Medulla oblongata (tissue), 1 donor: ENCODE measurements at regions not wholly inside any gene's neighbourhood (a gene's known extent, or its start where the extent isn't known, plus 50 kb on each side); places are given as distances from the start of the nearest gene placed in this dataset.

Experiments used
- DNase-seq: peaks from one replicate; pipeline ENCODE4 v3.0.0-alpha.2; 2015; ENCODE audit errors: extremely low spot score

DNA sequence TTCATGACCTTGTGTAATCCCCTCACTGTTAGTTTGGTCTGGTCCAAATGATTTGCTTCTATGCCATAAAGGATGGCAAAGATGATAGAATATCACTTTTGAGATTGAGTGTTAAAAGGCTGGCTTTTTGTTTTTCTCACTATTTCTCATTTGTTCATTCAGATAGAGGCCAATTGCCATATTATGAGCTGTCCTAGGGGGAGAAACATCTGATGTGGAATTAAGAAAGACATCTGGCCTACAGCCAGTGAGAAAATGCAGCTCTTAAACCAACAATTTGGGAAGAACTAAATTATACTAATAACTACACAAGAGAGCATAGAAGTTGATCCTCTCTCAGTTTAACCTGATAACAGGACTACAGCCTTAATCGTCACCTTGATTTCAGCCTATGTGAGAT is 1668.6 kb downstream of the GRIK2 start:
- no peak for DNase-seq

DNA sequence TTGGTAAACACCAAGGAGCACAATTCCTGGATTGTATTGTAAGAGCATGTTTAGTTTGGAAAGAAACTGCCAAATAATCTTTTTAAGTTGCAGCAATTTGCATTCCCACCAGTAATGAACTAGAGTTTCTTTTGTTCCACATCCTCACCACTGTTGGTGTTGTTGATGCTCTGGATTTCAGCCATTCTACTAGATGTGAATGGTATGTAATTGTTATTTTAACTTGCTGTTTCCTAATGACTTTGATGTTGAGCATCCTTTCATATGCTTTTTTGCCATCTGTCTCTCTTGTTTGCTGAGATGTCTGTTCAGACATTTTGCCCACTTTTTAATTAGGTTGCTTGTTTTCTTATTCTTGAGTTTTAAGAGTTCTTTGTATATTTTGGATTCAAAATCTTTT is 1654.1 kb downstream of the GRIK2 start:
- no peak for DNase-seq

- DNase-seq = no peak
Measured at GRCh38 chr6:103042336-103042735, 1648.8 kb downstream of the GRIK2 start.

- DNase-seq = no peak
Measured at GRCh38 chr6:103036846-103037245, 1643.3 kb downstream of the GRIK2 start.

- no peak for DNase-seq
Measured at GRCh38 chr6:103027271-103027931, 1633.9 kb downstream of the GRIK2 start.

DNA sequence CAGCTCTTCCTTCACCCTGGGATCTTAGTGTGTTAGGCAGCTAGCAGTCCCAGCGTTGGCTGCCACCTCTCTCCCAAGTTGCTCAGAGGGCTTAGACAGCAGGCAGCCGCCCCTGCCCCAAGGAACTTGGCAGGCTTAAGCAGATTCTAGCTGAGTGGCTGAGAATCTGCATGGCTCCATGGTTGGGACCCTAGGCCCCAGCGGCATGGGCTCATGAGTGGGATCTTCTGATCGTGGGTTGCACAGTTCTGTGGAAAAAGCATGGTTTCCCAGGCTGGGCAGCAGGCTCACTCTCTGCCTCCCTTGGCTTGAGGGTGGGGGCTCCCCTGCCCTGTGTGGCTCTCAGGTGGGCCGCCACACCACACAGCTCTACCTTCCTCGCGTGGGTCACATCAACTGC is 1624.9 kb downstream of the GRIK2 start:
- DNase-seq = no peak

GRCh38 chr6:103017878-103018277 is 1624.4 kb downstream of the GRIK2 start:
- DNase-seq = no peak

DNA sequence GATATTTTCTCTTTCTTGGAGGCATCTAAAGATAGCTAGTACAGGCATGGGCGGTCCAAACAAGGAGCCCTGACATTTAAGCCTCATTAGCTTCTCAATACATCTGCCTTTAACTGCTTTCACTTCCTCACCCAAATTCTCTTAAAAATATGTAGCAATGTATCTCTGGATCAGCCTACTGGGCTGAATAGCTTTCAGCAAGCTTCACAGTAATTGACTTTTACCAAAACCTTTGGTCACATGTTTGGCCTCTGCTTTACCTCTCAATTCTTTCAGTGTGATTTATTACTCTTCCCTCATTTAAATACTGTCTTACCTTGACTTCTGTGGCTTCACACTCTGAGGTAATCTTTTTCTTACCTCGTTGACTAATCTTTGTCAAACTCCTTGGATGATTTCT is 1618.1 kb downstream of the GRIK2 start:
- DNase-seq = no peak

GRCh38 chr6:103002282-103002681 is 1608.8 kb downstream of the GRIK2 start:
- no peak for DNase-seq

- DNase-seq = no peak
Measured at GRCh38 chr6:103001724-103002123, 1608.2 kb downstream of the GRIK2 start.

GRCh38 chr6:103000688-103001087 is 1607.2 kb downstream of the GRIK2 start:
- no peak for DNase-seq

GRCh38 chr6:102995491-102995890 is 1602.0 kb downstream of the GRIK2 start:
- no peak for DNase-seq

- no peak for DNase-seq
Measured at GRCh38 chr6:102994866-102995265, 1601.4 kb downstream of the GRIK2 start.

GRCh38 chr6:102986086-102986485 is 1592.6 kb downstream of the GRIK2 start:
- DNase-seq = no peak

DNA sequence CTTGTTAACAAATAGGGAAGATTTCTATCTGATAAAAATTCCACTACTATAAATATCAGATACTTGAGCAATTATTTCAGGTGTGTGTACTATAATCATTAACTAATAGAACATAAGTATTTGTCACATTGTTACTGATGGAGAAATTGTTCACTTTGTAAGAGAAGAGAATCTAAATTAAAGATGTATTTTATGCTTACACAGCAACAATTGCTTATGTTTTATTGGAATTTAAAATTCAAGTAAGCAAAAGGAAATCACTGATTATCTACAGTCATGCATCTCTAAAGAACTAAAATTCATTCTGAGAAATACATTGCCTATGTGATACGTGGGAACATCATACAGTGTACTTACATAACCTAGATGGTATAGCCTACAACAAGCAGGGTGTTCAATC is 1590.8 kb downstream of the GRIK2 start:
- no peak for DNase-seq

GRCh38 chr6:102981490-102982015 is 1588.0 kb downstream of the GRIK2 start:
- DNase-seq = no peak

DNA sequence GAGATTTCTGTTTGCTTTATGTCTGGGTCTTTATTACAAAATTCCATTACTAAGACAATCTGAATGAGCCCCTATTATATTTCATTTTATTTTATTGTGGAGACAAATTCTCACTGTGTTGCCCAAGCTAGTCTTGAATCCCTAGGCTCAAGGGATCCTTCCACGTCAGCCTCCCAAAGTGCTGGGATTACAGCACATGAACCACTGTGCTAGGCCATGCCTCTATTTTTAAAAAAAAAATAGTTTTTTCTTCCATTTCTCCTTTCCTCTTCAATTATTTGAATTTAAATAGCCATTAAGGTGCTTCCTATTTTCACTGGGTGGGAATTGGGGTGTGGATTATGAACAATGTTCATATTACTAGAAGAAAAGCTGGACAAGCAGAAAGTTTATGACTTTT is 1587.4 kb downstream of the GRIK2 start:
- DNase-seq = no peak

DNA sequence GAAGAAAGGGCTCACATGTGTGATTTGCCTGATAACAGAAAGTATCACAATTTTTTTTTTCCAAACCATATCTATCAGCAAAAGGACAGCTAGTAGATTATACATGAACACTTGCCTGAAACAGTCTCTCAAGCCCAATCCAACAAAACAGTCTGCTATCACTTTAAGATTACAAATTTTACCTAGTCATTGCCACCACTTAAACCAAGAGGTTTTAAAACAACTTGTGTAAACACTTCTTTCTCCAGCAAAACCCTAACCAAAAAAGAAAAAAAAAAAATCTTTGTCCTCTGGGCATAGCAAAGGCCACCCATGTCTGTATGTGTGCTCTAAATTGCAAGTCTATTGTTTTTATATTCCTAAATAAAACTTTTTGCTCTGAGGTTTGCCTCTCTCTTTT is 1568.4 kb downstream of the GRIK2 start:
- DNase-seq = no peak

- DNase-seq = no peak
Measured at GRCh38 chr6:102950967-102951366, 1557.5 kb downstream of the GRIK2 start.

GRCh38 chr6:102944475-102944874 is 1551.0 kb downstream of the GRIK2 start:
- DNase-seq = no peak

DNA sequence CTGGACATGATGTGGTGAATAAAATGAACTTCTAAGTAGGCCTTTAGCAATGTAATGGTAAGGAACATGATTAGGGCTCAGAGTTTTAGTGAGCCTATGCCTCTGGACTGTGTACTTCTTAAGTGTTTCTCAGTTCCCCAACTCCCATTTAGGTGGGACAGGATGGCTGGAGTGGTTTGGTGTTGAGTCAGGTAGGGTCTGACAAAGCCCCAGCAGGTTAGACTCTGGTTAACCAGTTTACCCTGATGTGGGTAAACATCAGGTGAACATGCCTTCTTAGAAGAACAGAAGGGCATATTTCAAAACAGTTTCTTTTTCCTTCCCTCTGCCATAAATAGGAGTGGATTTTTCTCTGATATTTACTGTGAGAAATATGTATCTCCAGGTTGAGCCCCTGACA is 1548.7 kb downstream of the GRIK2 start:
- no peak for DNase-seq

GRCh38 chr6:102936959-102937358 is 1543.5 kb downstream of the GRIK2 start:
- DNase-seq = no peak

GRCh38 chr6:102928109-102928508 is 1534.6 kb downstream of the GRIK2 start:
- no peak for DNase-seq

DNA sequence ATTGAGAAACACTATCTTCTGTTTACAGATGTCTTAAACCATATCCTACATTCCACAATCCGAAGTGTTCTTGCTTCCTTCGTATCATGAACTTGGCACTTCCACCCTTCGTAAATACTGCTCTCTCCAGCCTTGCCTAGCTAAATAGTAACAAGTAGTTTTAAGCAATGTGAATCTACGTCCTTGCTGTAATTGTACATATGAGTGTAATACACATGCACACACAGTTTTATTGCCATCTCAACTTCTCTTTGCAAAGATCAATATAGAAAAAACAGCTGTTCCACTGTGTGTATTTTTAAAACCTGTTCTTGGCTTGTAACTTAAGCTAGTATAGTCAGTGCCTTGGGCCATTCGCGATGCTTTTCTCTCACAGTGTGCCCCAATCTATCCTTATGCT is 1524.7 kb downstream of the GRIK2 start:
- no peak for DNase-seq
